Activated CD8-positive, alpha-beta memory T cell treated with anti-CD3 and anti-CD28 coated beads for 4 hours (primary cell): ENCODE measurements at regions not wholly inside any gene's neighbourhood (a gene's known extent, or its start where the extent isn't known, plus 50 kb on each side); places are given as distances from the start of the nearest gene placed in this dataset.
A peak's percentile ranks its signal among the peaks of the same experiment; 100 is the strongest.

Source experiments
- DNase-seq, 2 donors: peaks; one replicate each; pipeline ENCODE4 v3.0.0-alpha.2; 2020; ENCODE audit warnings: low read depth in 2 of 2

- no peak for DNase-seq
These were observed 290.3 kb downstream of the CHRM3 start for GRCh38 chr1:239676522-239677273.

DNA sequence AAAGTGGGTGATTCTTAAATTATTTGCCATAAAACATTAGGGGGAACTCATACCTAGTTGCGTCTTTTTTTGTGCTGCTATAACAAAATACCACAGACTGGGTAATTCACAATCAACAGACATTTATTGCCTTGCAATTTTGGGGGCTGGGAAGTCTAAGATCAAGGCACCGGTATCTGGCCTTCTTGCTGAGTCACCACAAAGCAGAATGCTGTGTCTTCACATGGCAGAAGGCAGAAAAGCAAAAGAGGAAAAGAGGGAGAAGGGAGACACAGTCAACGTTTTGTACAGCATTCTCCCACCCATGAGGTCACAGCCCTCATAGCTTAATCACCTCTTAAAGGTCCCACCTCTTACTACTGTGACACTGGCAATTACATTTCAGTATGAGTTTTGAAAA is 291.0 kb downstream of the CHRM3 start:
- no peak for DNase-seq

DNA sequence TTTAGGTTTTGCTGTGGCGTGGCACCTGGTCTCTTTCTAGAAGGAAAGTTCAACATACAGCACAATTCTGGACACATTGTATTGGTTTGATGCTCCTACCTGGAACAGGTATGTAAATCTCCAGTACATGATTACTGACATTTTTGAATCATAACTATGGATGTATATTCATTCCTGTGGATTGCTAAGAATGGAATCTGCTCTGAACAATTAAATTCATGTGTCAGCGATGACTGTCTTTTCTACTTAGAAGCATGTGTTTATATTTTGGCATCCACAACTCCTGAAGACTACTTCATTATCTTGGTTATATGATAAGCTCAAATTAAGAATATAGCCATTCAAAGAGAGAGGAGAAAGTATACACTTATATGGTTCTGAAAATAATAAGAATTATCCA is 291.8 kb downstream of the CHRM3 start:
- DNase-seq = no peak

DNA sequence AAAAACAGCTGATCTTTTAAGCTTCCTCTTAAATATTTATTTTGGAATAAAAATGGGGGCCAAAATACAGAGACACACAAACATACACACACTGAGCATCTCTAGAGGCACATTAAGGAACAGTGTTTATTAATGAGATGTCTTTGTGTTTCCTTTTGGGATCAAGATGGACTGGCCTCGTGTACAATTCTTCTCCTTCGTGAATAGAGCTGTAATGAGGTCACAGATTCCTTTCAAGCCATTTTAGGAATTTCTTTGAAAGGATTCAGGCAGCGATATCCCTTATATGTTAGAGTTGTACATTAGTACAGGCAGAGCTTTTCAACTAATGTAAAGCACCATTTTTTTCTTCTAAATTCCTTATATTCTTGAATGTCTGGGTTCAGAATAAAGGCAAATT is 295.7 kb downstream of the CHRM3 start:
- DNase-seq = no peak

DNA sequence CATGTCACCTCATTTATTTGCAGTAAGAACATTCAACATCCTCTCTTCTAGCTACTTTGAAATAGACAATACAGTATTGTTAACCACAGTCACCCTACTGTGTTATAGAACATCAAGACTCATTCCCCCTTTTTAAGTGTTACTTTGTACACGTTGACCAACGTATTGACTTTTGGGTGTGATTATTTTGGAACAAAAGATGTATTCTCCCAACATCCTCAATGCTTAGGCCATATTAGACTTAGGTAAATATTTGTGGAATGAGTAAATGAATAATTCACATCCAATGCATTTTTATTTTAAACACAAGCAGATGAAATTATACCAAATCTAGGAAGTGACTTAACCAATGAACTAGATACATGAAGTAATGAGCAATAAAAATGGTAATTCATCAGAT is 296.6 kb downstream of the CHRM3 start:
- DNase-seq = no peak

DNA sequence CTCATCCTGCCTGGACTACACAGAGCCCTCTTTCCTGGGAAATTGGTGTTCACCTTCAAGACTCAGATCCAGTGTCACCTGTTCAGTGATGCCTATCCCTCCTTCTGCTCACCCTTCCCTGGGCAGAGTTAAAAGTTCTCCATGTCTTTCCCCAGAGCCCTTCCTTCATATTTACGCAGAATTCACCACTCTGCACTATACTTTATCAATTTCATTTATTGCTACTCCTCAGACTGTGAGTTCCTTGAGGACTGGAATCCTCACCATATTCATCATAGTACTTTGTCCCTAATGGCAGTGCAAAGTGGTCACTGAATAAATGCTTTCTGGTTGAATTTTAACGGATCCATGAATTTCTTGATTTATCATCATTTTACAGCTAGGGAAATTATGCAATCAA is 300.0 kb downstream of the CHRM3 start:
- no peak for DNase-seq

DNA sequence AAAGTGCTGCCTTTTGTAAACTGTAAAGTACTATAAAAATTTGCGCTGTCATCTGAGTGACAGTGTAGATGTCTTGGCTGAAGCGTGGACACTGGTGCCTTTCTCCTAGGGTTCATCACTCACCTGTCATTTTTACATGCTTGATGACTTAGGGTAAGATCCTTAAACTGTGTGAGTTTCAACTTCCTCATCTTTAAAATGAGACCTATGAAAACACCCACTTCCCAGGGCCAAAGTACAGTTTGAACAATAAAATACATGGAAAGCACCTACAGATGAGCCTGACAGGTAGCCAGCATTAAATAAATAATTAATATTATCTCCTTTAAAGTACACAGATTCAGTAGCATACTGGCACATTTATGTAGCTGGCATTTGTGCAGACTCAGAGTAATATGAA is 309.9 kb downstream of the CHRM3 start:
- DNase-seq = no peak

DNA sequence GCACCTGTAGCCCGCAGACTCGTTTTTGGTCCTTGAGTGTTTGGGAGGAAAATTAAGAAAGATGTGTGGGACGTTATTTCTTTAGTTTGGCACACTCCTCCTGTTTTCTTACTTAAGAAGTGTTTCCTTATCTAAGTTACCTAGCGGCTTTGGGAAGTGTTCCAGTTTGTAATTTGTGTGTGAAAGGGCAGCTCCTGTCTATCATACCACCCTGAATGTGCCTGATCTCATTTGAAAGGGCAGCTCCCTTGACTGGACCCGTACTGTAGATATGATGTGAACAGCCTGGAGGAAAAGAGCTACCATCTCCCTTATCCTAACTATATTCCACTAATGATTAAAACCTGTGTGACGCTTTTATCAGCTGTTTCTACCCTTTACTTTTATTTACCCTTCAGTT is 314.3 kb downstream of the CHRM3 start:
- no peak for DNase-seq

- no peak for DNase-seq
These were observed 316.7 kb downstream of the CHRM3 start for GRCh38 chr1:239703075-239703474.

- DNase-seq = no peak
These were observed 320.0 kb downstream of the CHRM3 start for GRCh38 chr1:239706245-239706892.

GRCh38 chr1:239707615-239708014 is 321.2 kb downstream of the CHRM3 start:
- no peak for DNase-seq

DNA sequence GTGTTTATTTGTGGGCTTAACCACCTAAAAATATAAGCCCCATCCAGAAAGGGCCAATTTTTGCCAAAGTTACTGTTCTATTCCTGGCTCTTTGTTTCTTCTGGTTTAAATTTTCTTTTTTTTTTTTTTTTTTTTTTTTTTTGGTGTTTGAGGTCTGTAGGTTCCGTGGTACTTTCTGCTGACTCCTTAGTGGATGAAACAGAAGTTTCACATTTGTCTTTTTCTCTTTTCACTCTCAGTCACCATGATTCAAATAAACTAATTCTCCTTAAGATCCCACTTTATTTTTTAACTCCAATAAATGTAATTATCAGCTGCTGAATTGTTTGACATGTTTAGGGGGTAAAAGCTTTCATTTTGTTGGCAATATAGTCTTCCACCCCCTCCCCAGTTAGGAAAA is 322.3 kb downstream of the CHRM3 start:
- DNase-seq = no peak

DNA sequence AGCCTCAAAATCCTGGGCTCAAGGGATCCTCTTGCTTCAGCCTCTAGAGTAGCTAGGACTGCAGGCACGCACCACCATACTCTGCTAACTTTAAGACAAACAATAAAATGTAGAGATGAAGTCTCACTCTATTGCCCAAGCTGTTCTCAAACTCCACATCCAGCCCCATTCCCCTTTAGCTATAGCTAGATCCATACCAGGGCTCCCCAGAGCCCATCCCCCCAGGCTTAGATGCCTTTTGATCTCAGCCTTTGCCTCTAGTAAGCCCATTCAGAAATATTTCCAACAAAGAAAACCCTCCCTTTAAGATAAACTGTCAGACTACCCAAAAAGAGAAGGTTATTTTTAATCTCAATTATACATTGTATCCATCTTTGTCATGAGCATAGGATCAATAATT is 325.4 kb downstream of the CHRM3 start:
- no peak for DNase-seq

DNA sequence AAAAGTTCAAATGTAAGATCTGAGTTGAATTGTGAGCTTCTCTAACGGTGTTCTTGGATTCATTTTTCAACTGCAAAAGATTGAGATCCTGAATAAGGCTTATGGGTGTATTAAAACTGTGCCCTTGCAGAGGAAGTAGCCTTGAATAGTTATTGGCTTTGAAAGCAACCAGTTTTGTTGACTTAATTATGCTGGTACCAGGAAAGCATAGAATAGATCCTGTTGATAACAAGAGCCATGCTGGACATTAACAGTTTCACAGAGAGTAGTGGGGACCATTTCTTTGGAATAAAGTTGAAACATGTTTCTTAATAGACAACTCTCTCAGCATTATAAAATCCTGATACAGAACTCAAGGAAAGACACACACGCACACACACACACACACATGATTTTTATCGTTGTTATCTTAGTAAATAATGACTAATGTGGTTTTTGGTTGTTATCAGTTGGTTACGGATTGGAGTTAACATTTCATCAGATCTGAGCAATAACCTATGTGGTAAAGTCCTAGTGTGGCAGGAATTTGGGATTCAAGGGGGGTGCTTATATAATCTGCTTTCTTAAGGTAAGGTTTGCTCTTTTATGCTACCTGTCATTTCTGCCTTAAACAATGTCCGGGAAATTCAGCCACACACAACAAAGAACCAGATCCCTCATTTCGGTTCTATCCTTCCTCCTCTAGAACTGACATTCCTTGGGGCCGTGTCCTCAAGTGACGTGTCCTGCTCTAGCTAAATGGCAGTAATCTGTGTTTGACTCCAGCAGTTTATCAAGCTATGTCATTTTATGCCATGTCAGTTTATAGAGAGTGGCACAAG is 330.9 kb downstream of the CHRM3 start:
- no peak for DNase-seq

GRCh38 chr1:239717918-239718184 is 331.5 kb downstream of the CHRM3 start:
- no peak for DNase-seq

GRCh38 chr1:239718571-239718970 is 332.2 kb downstream of the CHRM3 start:
- no peak for DNase-seq

- peak in 1 of 2 donors; percentile 4 for DNase-seq
These were observed 332.7 kb downstream of the CHRM3 start for GRCh38 chr1:239718997-239719628.

GRCh38 chr1:239719642-239720258 is 333.4 kb downstream of the CHRM3 start:
- peak in 1 of 2 donors; percentile 24 for DNase-seq

DNA sequence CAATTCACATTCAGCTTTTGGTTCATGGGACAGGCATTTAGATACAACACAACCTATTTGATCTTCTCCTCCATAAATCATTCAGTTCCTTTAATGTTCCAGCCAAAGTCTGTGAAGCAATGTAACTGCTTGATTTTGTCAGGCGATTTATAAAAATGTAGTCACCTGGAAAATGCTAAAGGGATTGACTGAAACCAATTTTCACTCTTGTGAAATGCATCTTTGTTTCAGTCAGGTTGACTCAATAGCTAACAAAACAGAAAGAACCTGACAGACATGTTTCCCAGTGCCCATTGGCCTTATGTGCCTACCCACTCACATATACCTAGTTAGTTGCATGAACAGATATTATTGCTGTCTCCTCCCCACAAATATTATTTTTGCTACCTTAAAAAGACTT is 335.7 kb downstream of the CHRM3 start:
- DNase-seq = no peak

DNA sequence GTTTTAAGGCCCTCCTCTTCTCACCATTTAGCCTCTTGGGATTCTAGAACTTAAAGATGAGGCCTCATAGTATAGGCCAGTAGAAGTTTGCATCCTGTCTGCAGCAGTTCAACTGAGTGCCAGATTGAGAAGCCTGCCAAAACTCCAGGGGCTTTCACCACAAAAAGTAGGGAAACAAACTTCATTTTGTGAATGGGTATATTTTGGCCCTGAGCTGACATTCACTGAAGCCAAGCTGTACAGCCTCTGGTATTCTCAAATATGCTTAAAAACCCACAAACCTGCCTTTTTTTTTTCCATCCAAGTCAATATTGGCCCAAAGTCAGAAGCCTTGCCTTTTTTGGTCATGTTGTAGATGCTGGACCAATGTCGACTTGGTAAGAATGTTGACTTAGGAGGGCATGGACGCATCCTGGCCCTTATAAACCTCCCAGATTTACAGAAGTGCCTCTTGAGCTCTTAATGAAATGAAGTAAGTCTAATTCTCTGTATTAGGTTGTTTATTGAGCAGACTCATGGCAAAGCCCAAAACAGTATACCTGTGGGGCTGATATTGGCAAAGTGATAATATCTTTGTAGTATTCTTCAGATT is 337.5 kb downstream of the CHRM3 start:
- no peak for DNase-seq

- no peak for DNase-seq
These were observed 339.0 kb downstream of the CHRM3 start for GRCh38 chr1:239725371-239725770.

DNA sequence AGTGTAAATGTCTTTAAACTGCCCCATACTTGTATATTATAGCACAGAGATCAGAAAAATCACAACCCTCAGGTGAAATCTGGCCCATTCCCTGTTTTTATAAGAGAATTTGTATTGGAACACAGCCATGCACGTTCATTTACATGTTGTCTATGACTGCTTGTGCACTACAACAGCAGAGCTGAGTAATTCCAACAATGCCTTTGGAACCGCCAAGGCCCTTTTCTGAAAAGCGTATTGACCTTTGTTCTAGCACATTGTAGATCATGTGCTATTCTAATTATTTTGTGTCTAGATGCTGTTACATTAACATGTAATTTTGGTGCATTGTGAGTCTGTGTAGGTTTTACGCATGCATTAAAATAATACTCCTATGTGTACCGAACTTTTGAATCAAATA is 339.6 kb downstream of the CHRM3 start:
- DNase-seq = no peak
